ENCODE measurements at regions not wholly inside any gene's neighbourhood (a gene's known extent, or its start where the extent isn't known, plus 50 kb on each side); places are given as distances from the start of the nearest gene placed in this dataset.

- TF ChIP-seq CTCF (conservative IDR thresholded peaks at IDR 0.05; ENCODE audit: low read depth, low read length) (no peak), EZH2 (IDR thresholded peaks at IDR 0.05; ENCODE audit: borderline replicate concordance, low read depth, low read length, poor library complexity, severe bottlenecking) (no peak)
These were observed 600.6 kb downstream of the RNF144A start for GRCh38 chr2:7517851-7518250.
